HG03520 (cell line): ENCODE measurements at regions not wholly inside any gene's neighbourhood (a gene's known extent, or its start where the extent isn't known, plus 50 kb on each side); places are given as distances from the start of the nearest gene placed in this dataset.

Experiments
- ATAC-seq: cut with Tn5 transposase; IDR thresholded peaks from one replicate; pipeline ENCODE4 v1.9.1; 2021; ENCODE audit warnings: mild to moderate bottlenecking, moderate library complexity; ENCODE audit not compliant: unreplicated experiment

- ATAC-seq: no peak
Observed at GRCh38 chr20:10802236-10802635, 128.4 kb upstream of the JAG1 start.

GRCh38 chr20:10805764-10806163 lies 132.0 kb upstream of the JAG1 start:
- ATAC-seq: no peak

GRCh38 chr20:10806539-10806938 lies 132.7 kb upstream of the JAG1 start:
- ATAC-seq: no peak

- no peak for ATAC-seq
Observed at GRCh38 chr20:10807013-10807412, 133.2 kb upstream of the JAG1 start.

GRCh38 chr20:10812759-10813327 lies 139.0 kb upstream of the JAG1 start:
- no peak for ATAC-seq

- no peak for ATAC-seq
Observed at GRCh38 chr20:10823585-10823984, 149.8 kb upstream of the JAG1 start.

GRCh38 chr20:10824750-10825500 lies 151.1 kb upstream of the JAG1 start:
- ATAC-seq: no peak

- no peak for ATAC-seq
Observed at GRCh38 chr20:10826111-10826510, 152.3 kb upstream of the JAG1 start.

- ATAC-seq: no peak
Observed at GRCh38 chr20:10828180-10828579, 154.4 kb upstream of the JAG1 start.

- no peak for ATAC-seq
Observed at GRCh38 chr20:10832141-10832540, 158.3 kb upstream of the JAG1 start.

GRCh38 chr20:10837901-10838300 lies 164.1 kb upstream of the JAG1 start:
- ATAC-seq: no peak

- no peak for ATAC-seq
Observed at GRCh38 chr20:10842116-10842515, 168.3 kb upstream of the JAG1 start.

- no peak for ATAC-seq
Observed at GRCh38 chr20:10843146-10843711, 169.4 kb upstream of the JAG1 start.

- ATAC-seq: no peak
Observed at GRCh38 chr20:10846766-10847165, 173.0 kb upstream of the JAG1 start.

- no peak for ATAC-seq
Observed at GRCh38 chr20:10848810-10849370, 175.1 kb upstream of the JAG1 start.

GRCh38 chr20:10853176-10853575 lies 179.4 kb upstream of the JAG1 start:
- no peak for ATAC-seq

- ATAC-seq: no peak
Observed at GRCh38 chr20:10853731-10854130, 179.9 kb upstream of the JAG1 start.

- ATAC-seq: no peak
Observed at GRCh38 chr20:10854976-10855375, 181.2 kb upstream of the JAG1 start.

- no peak for ATAC-seq
Observed at GRCh38 chr20:10855778-10856177, 182.0 kb upstream of the JAG1 start.

- ATAC-seq: no peak
Observed at GRCh38 chr20:10856237-10857015, 182.6 kb upstream of the JAG1 start.

- ATAC-seq: no peak
Observed at GRCh38 chr20:10857352-10858070, 183.7 kb upstream of the JAG1 start.
